ENCODE measurements at regions not wholly inside any gene's neighbourhood (a gene's known extent, or its start where the extent isn't known, plus 50 kb on each side); places are given as distances from the start of the nearest gene placed in this dataset.

DNA sequence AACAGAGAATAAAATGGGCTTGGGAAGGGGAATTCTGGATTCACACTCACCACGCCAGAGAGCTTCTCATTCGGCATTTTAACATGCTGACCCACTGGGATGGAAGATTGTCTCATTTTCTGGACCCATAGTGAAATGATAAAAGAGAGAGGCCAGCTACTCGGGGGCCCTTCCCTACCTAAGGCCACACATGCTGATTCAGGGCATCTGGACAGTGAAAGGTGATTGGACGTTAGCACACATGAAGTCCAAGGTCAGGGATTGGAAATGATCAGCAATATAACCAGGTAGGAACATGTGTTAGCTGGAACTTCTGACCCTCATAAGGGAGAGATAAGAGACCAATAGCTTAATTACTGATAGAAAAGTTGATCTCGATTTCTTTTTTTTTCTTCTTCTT, 183.7 kb downstream of the NUFIP1 start:
- TF ChIP-seq EZH2 (IDR thresholded peaks at IDR 0.05; ENCODE audit: insufficient read depth, low read length) (no peak), CTCF (IDR thresholded peaks at IDR 0.05; ENCODE audit: insufficient read depth, low read depth, low read length) (no peak)
